Lower lobe of right lung (tissue), 2 donors: ENCODE measurements at regions not wholly inside any gene's neighbourhood (a gene's known extent, or its start where the extent isn't known, plus 50 kb on each side); places are given as distances from the start of the nearest gene placed in this dataset.

Source experiments
- ATAC-seq, 2 donors: fragments of 200-7000 bp; cut with Tn5 transposase; one replicate each; pipeline ENCODE4 v1.9.1; 2020 to 2022; ENCODE audit warnings: mild to moderate bottlenecking in 2 of 2, moderate library complexity in 2 of 2
- DNase-seq: peaks from one replicate; pipeline ENCODE4 v3.0.0-alpha.2; 2020
- H3K27ac ChIP-seq: fragments of 200-600 bp; one replicate; pipeline ENCODE4 v1.8.0; 2022
- H3K27me3 ChIP-seq: fragments of 200-600 bp; one replicate; pipeline ENCODE4 v1.8.0; 2022; ENCODE audit warnings: low read depth
- H3K36me3 ChIP-seq: fragments of 200-600 bp; one replicate; pipeline ENCODE4 v1.8.0; 2022; ENCODE audit warnings: mild to moderate bottlenecking
- H3K4me1 ChIP-seq: fragments of 200-600 bp; one replicate; pipeline ENCODE4 v1.8.0; 2022
- H3K4me3 ChIP-seq: fragments of 200-600 bp; one replicate; pipeline ENCODE4 v1.8.0; 2022; ENCODE audit warnings: mild to moderate bottlenecking
- H3K9me3 ChIP-seq: fragments of 200-600 bp; one replicate; pipeline ENCODE4 v1.8.0; 2022
- intact Hi-C: fragments of 100-400 bp; cut with DNase I; formaldehyde crosslinking; loops from one replicate; pipeline ENCODE4 v1.11.0; 2022
- TF ChIP-seq, protein P1 (sequence below): fragments of 200-600 bp; IDR thresholded peaks from one replicate; pipeline ENCODE4 v1.8.0; 2022; ENCODE audit warnings: antibody characterized with exemption, mild to moderate bottlenecking
- donor health status: DM: no; HTN: yes; CAD: no; lungs with severe emphysema.

- TF ChIP-seq, protein P1, sequence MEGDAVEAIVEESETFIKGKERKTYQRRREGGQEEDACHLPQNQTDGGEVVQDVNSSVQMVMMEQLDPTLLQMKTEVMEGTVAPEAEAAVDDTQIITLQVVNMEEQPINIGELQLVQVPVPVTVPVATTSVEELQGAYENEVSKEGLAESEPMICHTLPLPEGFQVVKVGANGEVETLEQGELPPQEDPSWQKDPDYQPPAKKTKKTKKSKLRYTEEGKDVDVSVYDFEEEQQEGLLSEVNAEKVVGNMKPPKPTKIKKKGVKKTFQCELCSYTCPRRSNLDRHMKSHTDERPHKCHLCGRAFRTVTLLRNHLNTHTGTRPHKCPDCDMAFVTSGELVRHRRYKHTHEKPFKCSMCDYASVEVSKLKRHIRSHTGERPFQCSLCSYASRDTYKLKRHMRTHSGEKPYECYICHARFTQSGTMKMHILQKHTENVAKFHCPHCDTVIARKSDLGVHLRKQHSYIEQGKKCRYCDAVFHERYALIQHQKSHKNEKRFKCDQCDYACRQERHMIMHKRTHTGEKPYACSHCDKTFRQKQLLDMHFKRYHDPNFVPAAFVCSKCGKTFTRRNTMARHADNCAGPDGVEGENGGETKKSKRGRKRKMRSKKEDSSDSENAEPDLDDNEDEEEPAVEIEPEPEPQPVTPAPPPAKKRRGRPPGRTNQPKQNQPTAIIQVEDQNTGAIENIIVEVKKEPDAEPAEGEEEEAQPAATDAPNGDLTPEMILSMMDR = no peak
- DNase-seq (no peak), ATAC-seq (no peak)
- peaks cover 26% of the 10 kb centered on the region for H3K27me3 ChIP-seq
- H3K9me3 ChIP-seq = no peaks in the 10 kb centered on the region
- H3K4me3 ChIP-seq = no peak overlapping the region
- H3K4me1 ChIP-seq = no peaks in the 10 kb centered on the region
- H3K36me3 ChIP-seq = no peaks in the 10 kb centered on the region
- intact Hi-C loops = loop anchor here (10.0 kb wide), 1 partner anchor 655 kb away; no protein-coding TSS in a partner anchor
- H3K27ac ChIP-seq = no peak overlapping the region
These were observed 121.5 kb downstream of the INSIG2 start for GRCh38 chr2:118209727-118210126.

DNA sequence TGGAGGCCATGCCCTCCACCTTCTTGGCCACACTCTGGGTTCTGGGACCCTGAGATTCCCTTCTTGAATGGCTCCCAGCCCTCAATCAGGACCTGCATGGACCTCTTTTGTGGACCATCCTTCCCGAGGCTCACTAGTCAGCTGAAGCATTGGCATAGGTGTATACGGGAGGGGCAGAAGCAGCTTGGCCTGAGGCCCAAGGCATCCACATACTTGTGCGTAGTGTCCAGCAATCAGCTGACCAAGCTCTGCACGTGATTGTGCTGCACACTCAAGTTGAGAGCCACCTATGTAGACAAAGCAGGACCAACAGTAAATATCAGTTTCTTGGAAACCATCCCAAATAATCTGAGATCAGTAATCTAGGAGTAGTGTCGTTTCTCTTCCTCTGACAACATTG, 119.6 kb downstream of the INSIG2 start:
- Histone ChIP-seq H3K27me3 (peaks cover 26% of the 10 kb centered on the region), H3K9me3 (no peaks in the 10 kb centered on the region)
- ATAC-seq = peak; percentile 33 to 53

DNA sequence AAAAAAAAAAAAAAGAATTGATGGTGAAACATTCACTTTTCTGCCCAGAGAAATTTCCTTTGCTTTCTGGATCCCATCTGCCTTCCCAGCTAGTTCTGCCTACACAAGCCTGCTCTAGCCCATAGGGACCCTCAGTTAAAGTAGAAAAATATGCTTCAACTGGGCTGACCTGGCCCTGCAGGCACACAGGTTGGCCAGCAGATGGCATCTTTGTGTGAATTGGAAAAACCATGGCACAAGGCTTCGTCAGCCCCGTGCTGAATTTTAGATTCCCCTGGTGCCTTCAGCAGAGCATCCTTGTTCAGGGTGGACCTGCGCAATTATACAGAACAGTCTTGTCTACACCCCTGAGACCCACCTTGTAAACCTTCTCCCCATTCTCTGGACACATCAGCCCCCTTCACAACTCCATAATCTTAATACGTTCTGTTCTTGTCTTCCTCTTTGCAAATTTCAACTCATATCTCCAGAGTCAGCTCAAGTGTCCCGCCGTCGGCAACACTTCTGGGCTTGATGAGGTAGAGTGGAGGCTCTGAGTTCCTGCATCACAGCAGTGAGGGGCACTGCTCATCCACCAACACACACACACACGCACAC, 114.5 kb downstream of the INSIG2 start:
- Histone ChIP-seq H3K9me3 (no peaks in the 10 kb centered on the region), H3K27ac (no peak overlapping the region), H3K4me1 (no peaks in the 10 kb centered on the region), H3K4me3 (no peak overlapping the region), H3K27me3 (no peaks in the 10 kb centered on the region), H3K36me3 (no peaks in the 10 kb centered on the region)
- peak; percentile 76 to 83 for ATAC-seq
- DNase-seq = peak; percentile 53
- TF ChIP-seq, protein P1 = peak; percentile 76
- intact Hi-C loops = loop anchor here (10.0 kb wide), 1 partner anchor 662 kb away; no protein-coding TSS in a partner anchor

More for the DNA sequence above, 119.6 kb downstream of the INSIG2 start:
- Histone ChIP-seq H3K36me3 (no peaks in the 10 kb centered on the region), H3K4me3 (no peak overlapping the region), H3K27ac (no peak overlapping the region), H3K4me1 (no peaks in the 10 kb centered on the region)
- TF ChIP-seq, protein P1 = no peak
- intact Hi-C loops = loop anchor here (10.0 kb wide), 1 partner anchor 657 kb away; no protein-coding TSS in a partner anchor
- DNase-seq = no peak

DNA sequence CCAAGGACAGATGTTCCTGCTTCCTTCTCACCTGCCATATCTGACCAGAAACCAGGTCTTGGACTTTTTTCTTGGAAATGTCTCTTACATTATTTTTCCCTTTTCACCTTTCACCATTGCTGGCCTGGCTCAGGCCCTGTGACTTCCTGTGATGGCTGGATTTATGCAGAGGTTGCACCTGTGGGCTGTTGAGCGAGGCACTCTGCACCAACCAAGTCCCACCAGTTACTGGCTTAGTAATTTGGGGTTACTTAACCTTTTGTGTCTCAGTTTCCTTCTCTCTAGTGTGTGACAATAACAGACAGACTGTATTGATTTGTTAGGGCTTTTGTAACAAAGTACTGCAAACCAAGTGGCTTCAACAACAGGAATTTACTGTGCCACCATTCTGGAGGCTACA, 110.0 kb downstream of the INSIG2 start:
- Histone ChIP-seq H3K27me3 (no peaks in the 10 kb centered on the region), H3K36me3 (no peaks in the 10 kb centered on the region), H3K27ac (no peak overlapping the region), H3K4me3 (no peak overlapping the region), H3K9me3 (no peaks in the 10 kb centered on the region), H3K4me1 (no peaks in the 10 kb centered on the region)
- TF ChIP-seq, protein P1 = no peak
- no peak for ATAC-seq
- intact Hi-C loops = no loop called here
- no peak for DNase-seq

- ATAC-seq = no peak
These were observed 108.9 kb downstream of the INSIG2 start for GRCh38 chr2:118197011-118197675.

More at GRCh38 chr2:118197011-118197675, 108.9 kb downstream of the INSIG2 start:
- Histone ChIP-seq H3K9me3 (no peaks in the 10 kb centered on the region), H3K4me3 (no peak overlapping the region), H3K27me3 (no peaks in the 10 kb centered on the region), H3K27ac (no peak overlapping the region), H3K4me1 (no peaks in the 10 kb centered on the region), H3K36me3 (no peaks in the 10 kb centered on the region)
- TF ChIP-seq, protein P1 = no peak
- intact Hi-C loops = no loop called here
- no peak for DNase-seq
